Trophoblast cell (in vitro differentiated cells and primary cell): ENCODE measurements at regions not wholly inside any gene's neighbourhood (a gene's known extent, or its start where the extent isn't known, plus 50 kb on each side); places are given as distances from the start of the nearest gene placed in this dataset.
"Not testable (repeated sequence)": the region's sequence is repeated elsewhere in the genome, so short reads cannot be mapped to it uniquely, and the experiment has no call there.

Experiments used
- DNase-seq, 2 donors: peaks; one replicate each; pipeline ENCODE4 v3.0.0-alpha.2; 2016
- H2AFZ ChIP-seq: 2 replicates; pipeline ENCODE4 v1.6.1; 2013; ENCODE audit warnings: low read length, moderate library complexity, mild to moderate bottlenecking; ENCODE audit not compliant: insufficient read depth, poor library complexity
- H2AK5ac ChIP-seq: 2 replicates; pipeline ENCODE4 v1.6.1; 2013; ENCODE audit warnings: mild to moderate bottlenecking, low read length
- H2BK120ac ChIP-seq: 2 replicates; pipeline ENCODE4 v1.6.1; 2013; ENCODE audit warnings: low read length, mild to moderate bottlenecking, moderate library complexity; ENCODE audit not compliant: insufficient read depth, poor library complexity
- H2BK12ac ChIP-seq: 2 replicates; pipeline ENCODE4 v1.6.1; 2013; ENCODE audit warnings: mild to moderate bottlenecking, low read length, moderate library complexity
- H2BK5ac ChIP-seq: 2 replicates; pipeline ENCODE4 v1.6.1; 2013; ENCODE audit warnings: low read length, low read depth, moderate library complexity, mild to moderate bottlenecking; ENCODE audit not compliant: poor library complexity
- H3K14ac ChIP-seq: 2 replicates; pipeline ENCODE4 v1.6.1; 2013; ENCODE audit warnings: mild to moderate bottlenecking, low read length
- H3K18ac ChIP-seq: 2 replicates; pipeline ENCODE4 v1.6.1; 2013; ENCODE audit warnings: mild to moderate bottlenecking, low read length
- H3K23ac ChIP-seq: 2 replicates; pipeline ENCODE4 v1.6.1; 2013; ENCODE audit warnings: low read length
- H3K27ac ChIP-seq: 2 replicates; pipeline ENCODE4 v1.5.1; 2013; ENCODE audit warnings: low read depth, mild to moderate bottlenecking, inconsistent platforms, low read length, moderate library complexity
- H3K27me3 ChIP-seq: 2 replicates; pipeline ENCODE4 v1.6.1; 2013; ENCODE audit warnings: inconsistent platforms, mild to moderate bottlenecking, low read length, moderate library complexity; ENCODE audit not compliant: insufficient read depth
- H3K36me3 ChIP-seq, 2 experiments: 1 replicate in 1 of 2; 2 replicates in 1 of 2; pipeline ENCODE4 v1.6.1; 2013; ENCODE audit warnings: low read length in 2 of 2, mild to moderate bottlenecking in 2 of 2, moderate library complexity in 1 of 2; ENCODE audit not compliant: insufficient read depth in 2 of 2, control insufficient read depth in 1 of 2
- H3K4ac ChIP-seq: 2 replicates; pipeline ENCODE4 v1.6.1; 2013; ENCODE audit warnings: low read depth, mild to moderate bottlenecking, low read length, moderate library complexity
- H3K4me1 ChIP-seq, 2 experiments: 1 replicate in 1 of 2; 2 replicates in 1 of 2; pipeline ENCODE4 v1.6.1; 2013; ENCODE audit warnings: low read length in 2 of 2, mild to moderate bottlenecking in 2 of 2, moderate library complexity in 1 of 2; ENCODE audit not compliant: insufficient read depth in 2 of 2, control insufficient read depth in 1 of 2
- H3K4me2 ChIP-seq: 2 replicates; pipeline ENCODE4 v1.6.1; 2013; ENCODE audit warnings: inconsistent platforms, mild to moderate bottlenecking, low read length, moderate library complexity
- H3K4me3 ChIP-seq: 2 replicates; pipeline ENCODE4 v1.5.1; 2013; ENCODE audit warnings: mild to moderate bottlenecking, low read depth, low read length, inconsistent platforms
- H3K79me1 ChIP-seq: one replicate; pipeline ENCODE4 v1.6.1; 2013; ENCODE audit warnings: low read length
- H3K79me2 ChIP-seq: 2 replicates; pipeline ENCODE4 v1.6.1; 2013; ENCODE audit warnings: low read length, mild to moderate bottlenecking; ENCODE audit not compliant: control insufficient read depth, insufficient read depth, poor library complexity
- H3K9ac ChIP-seq: 2 replicates; pipeline ENCODE4 v1.6.1; 2013; ENCODE audit warnings: mild to moderate bottlenecking, low read length
- H3K9me3 ChIP-seq: 2 replicates; pipeline ENCODE4 v1.6.1; 2013; ENCODE audit warnings: low read depth, mild to moderate bottlenecking, control low read depth, inconsistent platforms, low read length; ENCODE audit not compliant: insufficient read depth
- H4K12ac ChIP-seq: 2 replicates; pipeline ENCODE4 v1.6.1; 2013; ENCODE audit warnings: low read depth, mild to moderate bottlenecking, low read length, moderate library complexity
- H4K8ac ChIP-seq: 2 replicates; pipeline ENCODE4 v1.6.1; 2013; ENCODE audit warnings: low read depth, mild to moderate bottlenecking, low read length, moderate library complexity
- H4K91ac ChIP-seq: one replicate; pipeline ENCODE4 v1.6.1; 2013; ENCODE audit warnings: low read depth, mild to moderate bottlenecking, low read length, moderate library complexity
- WGBS: extraction: QIAGEN DNeasy Blood & Tissue Kit; methylation state at CpG from one replicate; pipeline ENCODE4 v1.1.7; 2013; ENCODE audit warnings: missing lambda C conversion rate; ENCODE audit not compliant: insufficient read length, insufficient coverage; ENCODE audit errors: extremely low coverage; 5-methylcytosine and 5-hydroxymethylcytosine counted together

- not testable (repeated sequence) for H3K36me3 ChIP-seq, H3K4me3 ChIP-seq, H3K9me3 ChIP-seq, H3K4me2 ChIP-seq, H2BK12ac ChIP-seq, DNase-seq, H3K79me1 ChIP-seq, H3K4ac ChIP-seq, H3K9ac ChIP-seq, H4K12ac ChIP-seq, H2BK120ac ChIP-seq, H3K23ac ChIP-seq, H4K8ac ChIP-seq, H2AFZ ChIP-seq, H2AK5ac ChIP-seq, H3K14ac ChIP-seq, H3K79me2 ChIP-seq, H3K27ac ChIP-seq, H3K4me1 ChIP-seq, H2BK5ac ChIP-seq, H3K27me3 ChIP-seq, H4K91ac ChIP-seq, H3K18ac ChIP-seq
- WGBS, result no CpG with 5 or more reads among the region's 1 CpG
These were observed 64.9 kb upstream of the SYNCRIP start for GRCh38 chr6:85707515-85708145.

GRCh38 chr6:85706272-85706671, 63.6 kb upstream of the SYNCRIP start:
- Histone ChIP-seq H3K14ac (no peak overlapping the region), H3K9ac (no peak overlapping the region), H3K4me3 (no peak overlapping the region), H4K12ac (no peak overlapping the region), H2AK5ac (no peak overlapping the region), H2BK120ac (no peak overlapping the region), H3K27me3 (no peaks in the 10 kb centered on the region), H3K9me3 (peaks cover 8% of the 10 kb centered on the region), H4K8ac (no peak overlapping the region), H3K36me3 (no peaks in the 10 kb centered on the region), H2AFZ (no peak overlapping the region), H3K79me2 (no peaks in the 10 kb centered on the region), H2BK12ac (no peak overlapping the region), H3K79me1 (no peaks in the 10 kb centered on the region), H3K4me2 (no peak overlapping the region), H3K4ac (no peak overlapping the region), H3K23ac (no peak overlapping the region), H3K4me1 (no peaks in the 10 kb centered on the region), H2BK5ac (no peak overlapping the region), H4K91ac (no peak overlapping the region), H3K18ac (no peak overlapping the region), H3K27ac (no peak overlapping the region)
- no peak for DNase-seq
- no CpG with 5 or more reads among the region's 3 CpGs for WGBS

GRCh38 chr6:85705220-85705619, 62.5 kb upstream of the SYNCRIP start:
- Histone ChIP-seq H3K14ac (no peak overlapping the region), H2BK120ac (no peak overlapping the region), H3K36me3 (no peaks in the 10 kb centered on the region), H2AK5ac (no peak overlapping the region), H3K9ac (no peak overlapping the region), H4K8ac (no peak overlapping the region), H3K4me1 (no peaks in the 10 kb centered on the region), H3K9me3 (peaks cover 11% of the 10 kb centered on the region), H3K23ac (no peak overlapping the region), H3K79me2 (no peaks in the 10 kb centered on the region), H3K18ac (no peak overlapping the region), H2BK12ac (no peak overlapping the region), H3K27me3 (no peaks in the 10 kb centered on the region), H3K79me1 (no peaks in the 10 kb centered on the region), H4K12ac (no peak overlapping the region), H2AFZ (no peak overlapping the region), H3K4me2 (no peak overlapping the region), H3K4ac (no peak overlapping the region), H3K4me3 (no peak overlapping the region), H4K91ac (no peak overlapping the region), H3K27ac (no peak overlapping the region), H2BK5ac (no peak overlapping the region)
- no peak for DNase-seq
- no CpG with 5 or more reads among the region's 8 CpGs for WGBS

- Histone ChIP-seq H2BK5ac (no peak overlapping the region), H2BK12ac (no peak overlapping the region), H3K14ac (no peak overlapping the region), H3K4ac (no peak overlapping the region), H3K79me1 (no peaks in the 10 kb centered on the region), H3K4me1 (no peaks in the 10 kb centered on the region), H4K91ac (no peak overlapping the region), H3K9me3 (peaks cover 11% of the 10 kb centered on the region), H3K4me2 (no peak overlapping the region), H3K79me2 (no peaks in the 10 kb centered on the region), H3K18ac (no peak overlapping the region), H2BK120ac (no peak overlapping the region), H3K9ac (no peak overlapping the region), H3K23ac (no peak overlapping the region), H2AFZ (no peak overlapping the region), H4K8ac (no peak overlapping the region), H2AK5ac (no peak overlapping the region), H4K12ac (no peak overlapping the region), H3K4me3 (no peak overlapping the region), H3K36me3 (no peaks in the 10 kb centered on the region), H3K27me3 (no peaks in the 10 kb centered on the region), H3K27ac (no peak overlapping the region)
- DNase-seq, result peak in 1 of 2 donors; percentile 6
These were observed 60.7 kb upstream of the SYNCRIP start for GRCh38 chr6:85703406-85703805.
